Activated naive CD8-positive, alpha-beta T cell treated with anti-CD3 and anti-CD28 coated beads for 36 hours (primary cell): ENCODE measurements at regions not wholly inside any gene's neighbourhood (a gene's known extent, or its start where the extent isn't known, plus 50 kb on each side); places are given as distances from the start of the nearest gene placed in this dataset.
"Not testable (repeated sequence)": the region's sequence is repeated elsewhere in the genome, so short reads cannot be mapped to it uniquely, and the experiment has no call there.

ENCODE experiments used
- DNase-seq: peaks from one replicate; pipeline ENCODE4 v3.0.0; 2021
- H3K27ac Mint-ChIP-seq: one replicate; pipeline ENCODE4 v1.8.0; 2022; ENCODE audit warnings: mild to moderate bottlenecking, moderate library complexity, mixed read lengths
- H3K27me3 Mint-ChIP-seq: one replicate; pipeline ENCODE4 v1.8.0; 2022; ENCODE audit warnings: mild to moderate bottlenecking, mixed read lengths
- H3K36me3 Mint-ChIP-seq: one replicate; pipeline ENCODE4 v1.8.0; 2021; ENCODE audit warnings: mild to moderate bottlenecking, mixed read lengths
- H3K4me1 Mint-ChIP-seq: one replicate; pipeline ENCODE4 v1.8.0; 2021; ENCODE audit warnings: mixed read lengths
- H3K4me3 Mint-ChIP-seq: one replicate; pipeline ENCODE4 v1.8.0; 2022; ENCODE audit warnings: mild to moderate bottlenecking, moderate library complexity, mixed read lengths
- H3K9me3 Mint-ChIP-seq: one replicate; pipeline ENCODE4 v1.8.0; 2022; ENCODE audit warnings: mixed read lengths

DNA sequence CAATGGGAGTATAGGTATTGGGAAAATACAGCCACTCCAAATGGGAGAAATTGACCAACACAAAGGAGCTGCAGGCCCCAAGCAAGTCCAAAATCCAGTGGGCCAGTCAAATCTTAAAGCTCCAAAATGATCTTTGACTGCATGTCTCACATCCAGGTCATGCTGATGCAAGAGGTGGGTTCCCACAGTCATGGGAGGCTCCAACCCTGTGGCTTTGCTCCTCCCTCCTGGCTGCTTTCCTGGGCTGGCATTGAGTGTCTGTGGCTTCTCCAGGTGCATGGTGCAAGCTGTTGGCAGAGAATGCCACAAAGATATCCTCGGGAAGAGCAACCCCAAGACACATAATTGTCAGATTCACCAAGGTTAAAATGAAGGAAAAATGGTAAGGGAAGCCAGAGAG is 80.8 kb downstream of the IGLL5 start:
- H3K36me3 Mint-ChIP-seq = no peaks in the 10 kb centered on the region
- H3K4me1 Mint-ChIP-seq = no peaks in the 10 kb centered on the region
- H3K4me3 Mint-ChIP-seq = no peak overlapping the region
- DNase-seq = no peak
- H3K27ac Mint-ChIP-seq = no peak overlapping the region
- no peaks in the 10 kb centered on the region for H3K9me3 Mint-ChIP-seq
- H3K27me3 Mint-ChIP-seq = peaks cover 74% of the 10 kb centered on the region

DNA sequence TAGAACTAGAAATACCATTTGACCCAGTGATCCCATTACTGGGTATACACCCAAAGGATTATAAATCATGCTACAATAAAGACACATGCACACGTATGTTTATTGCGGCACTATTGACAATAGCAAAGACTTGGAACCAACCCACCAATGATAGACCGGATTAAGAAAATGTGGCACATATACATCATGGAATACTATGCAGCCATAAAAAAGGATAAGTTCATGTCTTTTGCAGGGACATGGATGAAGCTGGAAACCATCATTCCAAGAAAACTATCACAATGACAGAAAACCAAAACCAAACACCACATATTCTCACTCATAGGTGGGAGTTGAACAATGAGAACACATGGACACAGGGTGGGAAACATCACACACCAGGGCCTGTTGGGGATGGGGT is 85.0 kb downstream of the IGLL5 start:
- not testable (repeated sequence) for H3K4me1 Mint-ChIP-seq, DNase-seq, H3K36me3 Mint-ChIP-seq, H3K9me3 Mint-ChIP-seq, H3K4me3 Mint-ChIP-seq, H3K27ac Mint-ChIP-seq
- peaks cover 45% of the 10 kb centered on the region for H3K27me3 Mint-ChIP-seq

DNA sequence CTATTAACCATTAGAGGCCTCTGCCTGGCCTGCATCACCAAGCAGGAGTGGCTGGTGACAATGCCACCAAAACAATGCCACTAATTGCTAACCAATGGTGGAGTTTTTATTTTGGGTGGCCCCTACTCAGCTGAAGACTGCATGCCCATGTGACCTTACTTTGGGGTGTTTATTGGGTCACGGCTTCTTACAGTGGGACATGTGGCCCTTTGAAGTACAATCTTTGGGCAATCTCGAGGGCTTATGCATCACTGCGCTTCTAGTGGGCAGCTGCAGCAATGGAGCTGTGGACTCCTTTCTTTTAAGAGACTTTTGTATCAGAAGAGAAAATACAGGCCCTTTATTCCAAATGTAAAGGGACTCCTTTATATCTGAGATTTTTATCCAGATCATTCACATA is 85.7 kb downstream of the IGLL5 start:
- Mint-ChIP-seq H3K27me3 (peaks cover 38% of the 10 kb centered on the region), H3K27ac (no peak overlapping the region), H3K4me1 (no peaks in the 10 kb centered on the region), H3K36me3 (no peaks in the 10 kb centered on the region), H3K9me3 (peaks cover 2% of the 10 kb centered on the region), H3K4me3 (no peak overlapping the region)
- DNase-seq = no peak

DNA sequence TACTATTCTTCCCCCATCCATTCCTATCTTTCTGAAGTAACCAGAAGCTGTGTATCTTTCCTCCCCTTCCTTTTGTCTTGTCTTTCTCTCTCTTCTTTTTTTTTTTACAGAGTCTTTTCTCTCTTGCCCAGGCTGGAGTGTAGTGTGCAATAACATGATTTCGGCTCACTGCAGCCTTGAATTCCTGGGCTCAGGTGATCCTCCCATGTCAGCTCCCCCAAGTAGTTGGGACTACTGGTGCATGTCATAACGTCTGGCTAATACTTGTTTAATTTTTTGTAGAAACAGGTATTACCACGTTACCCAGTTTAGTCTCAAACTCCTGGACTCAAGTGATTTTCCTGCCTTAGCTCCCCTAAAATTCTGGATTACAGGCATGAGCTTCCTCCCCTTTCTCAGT is 86.5 kb downstream of the IGLL5 start:
- no peak overlapping the region for H3K4me3 Mint-ChIP-seq
- peaks cover 30% of the 10 kb centered on the region for H3K27me3 Mint-ChIP-seq
- no peak for DNase-seq
- peaks cover 6% of the 10 kb centered on the region for H3K9me3 Mint-ChIP-seq
- no peaks in the 10 kb centered on the region for H3K36me3 Mint-ChIP-seq
- no peak overlapping the region for H3K27ac Mint-ChIP-seq
- H3K4me1 Mint-ChIP-seq = no peaks in the 10 kb centered on the region

DNA sequence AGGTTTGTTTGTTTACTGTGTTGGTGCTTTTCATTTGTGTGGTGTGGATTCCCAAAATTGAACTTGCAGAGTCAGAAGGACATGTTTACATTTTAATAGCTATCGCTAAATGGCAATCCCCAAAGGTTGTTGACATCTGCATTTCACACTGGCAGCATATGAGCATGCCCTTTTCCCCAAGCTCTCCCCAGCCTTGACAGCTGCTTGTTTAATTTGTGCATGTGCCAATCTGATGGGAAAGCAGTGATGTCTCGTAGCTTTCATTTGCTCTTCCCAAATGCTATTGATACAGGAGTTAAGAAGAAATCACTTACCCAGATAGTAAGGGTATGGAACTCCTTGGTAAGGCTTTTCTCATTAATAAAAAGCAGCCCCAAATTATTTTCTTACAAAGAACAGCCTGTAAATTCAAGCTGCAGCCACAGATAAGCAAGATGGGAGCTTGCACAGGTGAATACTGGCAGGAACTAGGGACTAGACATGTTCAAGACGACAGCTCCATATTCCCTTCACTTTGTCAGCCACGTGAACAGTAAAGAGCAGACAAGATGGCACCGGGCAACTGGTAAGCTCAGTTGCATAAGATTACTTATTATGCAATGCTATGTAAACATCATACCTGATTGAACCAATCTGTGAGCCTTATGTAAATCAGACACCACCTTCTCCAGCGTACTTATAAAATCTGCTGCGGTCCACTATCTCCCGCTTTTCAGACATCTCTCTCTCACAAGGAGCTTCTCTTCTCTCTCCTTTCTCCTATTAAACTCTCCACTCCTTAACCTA is 87.4 kb downstream of the IGLL5 start:
- no peaks in the 10 kb centered on the region for H3K4me1 Mint-ChIP-seq
- H3K27me3 Mint-ChIP-seq = peaks cover 21% of the 10 kb centered on the region
- DNase-seq = no peak
- H3K36me3 Mint-ChIP-seq = no peaks in the 10 kb centered on the region
- no peak overlapping the region for H3K4me3 Mint-ChIP-seq
- no peak overlapping the region for H3K27ac Mint-ChIP-seq
- peaks cover 10% of the 10 kb centered on the region for H3K9me3 Mint-ChIP-seq

DNA sequence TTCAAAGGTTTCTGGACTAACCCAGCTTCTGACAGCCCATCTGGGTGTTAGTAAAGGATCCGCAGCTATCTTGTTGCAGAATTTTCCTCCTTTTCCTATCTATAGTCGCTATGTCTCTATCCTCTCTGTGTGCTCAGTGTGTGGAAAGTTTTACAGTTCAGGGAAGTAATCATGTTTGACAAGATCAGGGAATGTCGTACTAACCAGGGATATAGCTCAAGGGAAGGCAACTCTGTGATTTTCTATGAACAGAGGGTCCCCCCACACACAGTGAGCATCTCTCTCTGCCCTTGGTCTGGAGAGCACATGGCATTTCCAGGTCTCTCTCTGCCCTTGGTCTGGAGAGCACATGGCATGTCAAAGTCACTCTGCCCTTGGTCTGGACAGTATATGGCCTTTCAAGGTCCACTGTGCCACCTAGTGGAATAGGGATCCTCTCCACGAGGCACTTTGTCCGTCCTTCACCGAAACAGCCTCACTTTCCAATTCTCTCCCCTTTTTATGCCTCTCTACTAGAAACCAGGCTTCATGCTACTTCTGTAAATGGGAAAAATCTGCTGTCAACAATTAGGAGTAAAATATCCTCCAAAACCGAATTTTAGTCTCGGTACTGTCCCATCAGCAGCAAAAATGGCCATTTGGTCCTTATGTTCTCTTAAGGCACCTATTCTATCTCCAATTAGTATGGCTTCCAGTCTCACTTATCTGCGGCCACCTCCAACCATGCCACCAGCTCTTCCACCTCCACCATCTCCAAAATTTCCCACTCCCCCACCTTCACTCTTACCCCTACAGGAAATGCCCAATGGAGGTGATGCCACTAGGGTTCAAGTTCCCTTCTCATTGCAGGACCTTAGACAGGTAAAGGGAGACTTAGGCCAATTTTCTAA is 88.7 kb downstream of the IGLL5 start:
- Mint-ChIP-seq H3K4me1 (no peaks in the 10 kb centered on the region), H3K36me3 (peaks cover 2% of the 10 kb centered on the region), H3K9me3 (peaks cover 16% of the 10 kb centered on the region), H3K27me3 (peaks cover 9% of the 10 kb centered on the region), H3K4me3 (no peak overlapping the region), H3K27ac (no peak overlapping the region)
- DNase-seq = no peak

DNA sequence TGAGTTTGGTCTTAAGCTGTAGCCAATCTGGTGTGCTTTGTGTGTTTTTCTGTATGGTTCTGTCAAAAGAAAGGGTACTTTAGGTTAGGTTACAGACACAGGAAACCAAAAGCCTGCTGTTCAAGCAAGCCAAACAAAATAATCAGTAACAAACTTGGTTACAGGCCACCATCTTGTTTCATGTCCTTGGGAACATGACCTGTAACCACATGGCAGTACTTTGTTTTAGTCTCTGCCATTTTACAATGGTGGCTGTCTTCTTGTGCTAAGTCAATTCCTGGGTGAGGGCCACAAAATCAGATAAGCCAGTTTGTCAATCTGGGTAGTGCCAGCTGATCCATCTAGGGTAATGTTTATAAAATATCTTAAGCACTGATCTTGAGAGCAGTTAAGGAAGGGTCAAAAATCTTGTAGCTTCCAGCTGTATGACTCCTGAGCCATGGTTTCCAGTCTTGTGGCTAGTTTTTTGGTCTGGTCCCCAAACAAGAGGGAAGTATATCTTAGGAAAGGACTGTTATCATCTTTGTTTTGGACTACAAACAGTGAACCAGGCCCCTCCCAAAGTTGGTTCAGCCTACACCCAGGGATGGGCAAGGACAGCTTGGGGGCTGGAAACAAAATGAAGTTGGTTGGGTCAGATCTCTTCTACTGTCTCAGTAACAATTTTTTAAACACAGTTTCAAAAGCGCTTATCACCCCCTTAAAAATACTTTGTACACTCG is 90.0 kb downstream of the IGLL5 start:
- Mint-ChIP-seq H3K27me3 (peaks cover 4% of the 10 kb centered on the region), H3K27ac (no peak overlapping the region), H3K4me1 (peaks cover 5% of the 10 kb centered on the region), H3K9me3 (peaks cover 18% of the 10 kb centered on the region), H3K36me3 (peaks cover 2% of the 10 kb centered on the region), H3K4me3 (no peak overlapping the region)
- DNase-seq = no peak

DNA sequence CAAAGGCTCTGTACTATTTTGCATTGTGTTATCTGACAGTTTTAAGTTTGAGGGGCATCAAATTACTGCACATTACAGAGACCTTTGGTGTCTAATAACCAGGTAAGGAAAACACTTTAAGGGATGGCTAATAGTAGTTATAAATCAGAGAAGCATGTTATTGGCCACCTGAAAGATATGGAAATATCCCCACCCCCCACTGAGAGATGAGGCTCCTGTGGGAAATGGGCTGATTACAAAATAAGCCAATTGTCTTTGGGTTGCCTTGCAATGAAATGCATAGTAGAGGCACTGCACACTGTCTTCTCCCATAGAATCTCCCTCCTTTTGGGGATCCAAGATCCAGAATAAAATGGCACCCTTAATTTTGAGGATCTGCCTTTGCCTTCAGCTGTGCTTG is 91.0 kb downstream of the IGLL5 start:
- Mint-ChIP-seq H3K4me3 (no peak overlapping the region), H3K9me3 (peaks cover 18% of the 10 kb centered on the region), H3K27ac (no peak overlapping the region), H3K27me3 (peaks cover 4% of the 10 kb centered on the region), H3K4me1 (peaks cover 13% of the 10 kb centered on the region), H3K36me3 (peaks cover 2% of the 10 kb centered on the region)
- DNase-seq = no peak

DNA sequence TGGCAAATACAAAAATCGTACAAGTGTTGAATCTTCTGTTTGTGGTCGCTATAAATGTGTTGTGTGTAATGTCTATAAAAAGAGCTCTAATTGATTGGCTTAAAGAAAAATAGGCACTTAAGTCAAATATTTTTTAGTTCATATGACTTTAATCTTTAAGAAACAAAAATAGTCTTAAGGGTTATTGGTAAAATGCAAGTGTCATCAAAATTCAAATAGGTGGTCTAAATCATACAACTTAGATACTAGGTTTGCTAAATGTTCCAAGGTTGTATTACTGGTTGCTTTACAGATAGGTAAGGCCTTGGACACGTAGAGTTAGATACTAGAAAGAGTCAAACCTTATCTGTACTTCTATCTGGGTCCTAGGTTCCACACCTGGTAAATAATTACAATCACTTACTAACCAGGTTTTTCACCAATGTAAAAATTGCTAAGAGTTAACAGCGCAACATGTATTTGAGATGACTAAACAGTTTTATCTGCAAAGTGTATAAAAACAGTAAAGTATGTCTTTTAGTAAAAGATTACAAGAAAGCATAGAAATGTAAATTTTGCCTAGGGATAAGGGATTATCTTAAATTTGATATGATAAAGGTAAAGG is 91.1 kb upstream of the GNAZ start:
- Mint-ChIP-seq H3K9me3 (peaks cover 18% of the 10 kb centered on the region), H3K4me1 (peaks cover 13% of the 10 kb centered on the region), H3K36me3 (peaks cover 2% of the 10 kb centered on the region), H3K27ac (no peak overlapping the region), H3K27me3 (peaks cover 4% of the 10 kb centered on the region), H3K4me3 (no peak overlapping the region)
- DNase-seq = no peak

DNA sequence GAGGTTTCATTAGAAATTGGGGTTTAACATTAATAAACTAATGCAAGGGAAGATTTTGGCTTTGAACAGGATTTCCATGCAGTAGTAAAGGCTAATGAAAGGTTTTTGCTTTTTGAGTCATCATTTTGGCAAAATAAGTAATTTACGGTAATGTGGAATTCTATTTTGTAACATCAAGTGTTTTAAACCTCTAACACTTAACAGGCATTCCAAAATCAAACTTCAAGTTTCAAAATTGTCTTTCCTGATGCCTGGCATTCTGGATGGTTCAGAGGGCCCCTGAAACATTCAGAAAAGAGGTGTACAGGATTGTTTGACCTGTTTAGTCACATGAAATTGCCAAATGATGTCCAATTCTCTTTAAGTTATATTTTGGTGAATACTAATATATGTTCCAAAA is 90.4 kb upstream of the GNAZ start:
- DNase-seq = no peak
- Mint-ChIP-seq H3K27me3 (peaks cover 4% of the 10 kb centered on the region), H3K36me3 (peaks cover 2% of the 10 kb centered on the region)

DNA sequence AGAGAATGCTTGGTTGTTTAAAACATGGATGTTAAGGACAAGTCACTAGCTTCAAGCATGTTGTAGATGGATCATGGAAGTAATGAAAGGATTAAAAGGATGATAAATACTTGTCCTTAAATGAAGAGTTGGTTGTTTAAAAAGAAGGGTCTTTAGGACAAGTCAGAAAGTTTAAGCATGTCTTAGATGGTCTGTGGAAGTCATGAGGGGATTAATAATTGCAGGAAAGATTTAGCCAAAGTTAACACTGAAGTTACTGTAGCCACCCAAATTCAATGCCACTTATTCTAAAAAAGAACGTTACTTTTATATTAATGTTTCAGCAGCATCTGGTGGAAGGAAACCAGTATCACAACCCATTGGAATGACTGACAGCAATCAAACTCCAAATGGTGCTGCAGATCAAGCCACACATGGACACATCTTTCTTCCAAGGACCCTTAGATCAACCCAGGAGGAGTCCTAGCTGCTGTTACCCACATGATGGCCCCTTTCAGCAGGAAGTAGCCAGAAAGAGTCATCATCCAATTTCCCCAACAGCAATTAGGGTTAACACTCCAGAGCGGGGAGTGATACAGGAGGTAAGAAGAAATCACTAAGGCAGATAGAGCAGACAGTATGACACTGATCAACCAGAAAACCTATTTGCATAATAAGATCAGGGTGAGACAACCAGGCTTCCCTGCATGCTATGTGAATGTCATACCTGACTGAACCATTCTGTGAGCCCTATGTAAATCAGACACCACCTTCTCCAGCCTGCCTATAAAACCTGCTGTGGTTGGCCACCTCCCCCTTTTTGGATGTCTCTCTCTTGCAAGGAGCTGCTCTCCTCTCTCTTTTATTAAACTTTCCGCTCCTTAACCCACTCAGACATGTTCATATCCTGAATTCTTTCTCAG is 88.4 kb upstream of the GNAZ start:
- H3K36me3 Mint-ChIP-seq = peaks cover 2% of the 10 kb centered on the region
- no peaks in the 10 kb centered on the region for H3K27me3 Mint-ChIP-seq

More for the DNA sequence above, 90.4 kb upstream of the GNAZ start:
- Mint-ChIP-seq H3K9me3 (peaks cover 18% of the 10 kb centered on the region), H3K4me1 (peaks cover 15% of the 10 kb centered on the region), H3K4me3 (no peak overlapping the region), H3K27ac (no peak overlapping the region)

DNA sequence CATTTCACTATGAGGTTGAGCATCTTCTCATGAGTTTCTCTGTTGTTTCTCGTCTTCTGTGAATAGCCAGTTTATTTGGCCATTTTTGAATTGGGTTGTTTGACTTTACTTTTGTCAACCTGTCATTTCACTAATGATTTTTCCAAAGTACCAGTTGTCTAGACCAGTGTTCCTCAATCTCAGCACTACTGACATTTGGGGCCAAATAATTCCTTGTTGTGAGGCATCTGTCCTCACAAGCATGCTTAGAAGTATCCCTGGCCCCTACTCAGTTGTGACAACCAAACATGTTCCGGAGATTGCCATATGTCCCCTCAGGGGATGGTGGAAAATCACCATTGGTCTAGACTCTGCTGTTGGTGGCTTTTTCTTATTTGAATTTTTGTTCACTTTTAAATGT is 87.7 kb upstream of the GNAZ start:
- Mint-ChIP-seq H3K4me3 (no peak overlapping the region), H3K27ac (no peak overlapping the region), H3K9me3 (peaks cover 18% of the 10 kb centered on the region), H3K27me3 (no peaks in the 10 kb centered on the region), H3K36me3 (peaks cover 2% of the 10 kb centered on the region), H3K4me1 (peaks cover 15% of the 10 kb centered on the region)
- no peak for DNase-seq

More for the DNA sequence above, 88.4 kb upstream of the GNAZ start:
- Mint-ChIP-seq H3K4me1 (peaks cover 15% of the 10 kb centered on the region), H3K27ac (no peak overlapping the region), H3K4me3 (no peak overlapping the region), H3K9me3 (peaks cover 18% of the 10 kb centered on the region)
- no peak for DNase-seq

DNA sequence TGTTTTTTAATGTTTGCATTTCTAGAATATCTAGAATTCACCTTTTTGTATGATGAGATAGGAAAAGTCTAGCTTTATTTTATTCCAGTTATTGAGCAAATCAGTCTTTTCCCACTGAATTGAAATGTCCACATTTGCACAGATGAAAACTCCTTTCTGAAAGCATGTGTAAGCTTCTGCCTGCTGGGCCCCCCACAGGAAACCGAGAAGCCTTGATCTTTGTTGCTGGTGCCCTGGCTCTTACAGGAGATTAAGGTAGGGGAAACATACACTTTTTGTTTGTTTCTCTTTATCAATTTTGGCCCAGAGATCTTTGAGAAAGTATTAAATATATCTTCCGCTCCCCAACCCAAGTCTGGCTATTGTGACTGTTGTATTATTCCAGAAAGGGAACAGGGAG is 87.2 kb upstream of the GNAZ start:
- DNase-seq = no peak
- Mint-ChIP-seq H3K36me3 (peaks cover 2% of the 10 kb centered on the region), H3K27ac (no peak overlapping the region), H3K4me1 (peaks cover 15% of the 10 kb centered on the region), H3K9me3 (peaks cover 16% of the 10 kb centered on the region), H3K4me3 (no peak overlapping the region), H3K27me3 (no peaks in the 10 kb centered on the region)

DNA sequence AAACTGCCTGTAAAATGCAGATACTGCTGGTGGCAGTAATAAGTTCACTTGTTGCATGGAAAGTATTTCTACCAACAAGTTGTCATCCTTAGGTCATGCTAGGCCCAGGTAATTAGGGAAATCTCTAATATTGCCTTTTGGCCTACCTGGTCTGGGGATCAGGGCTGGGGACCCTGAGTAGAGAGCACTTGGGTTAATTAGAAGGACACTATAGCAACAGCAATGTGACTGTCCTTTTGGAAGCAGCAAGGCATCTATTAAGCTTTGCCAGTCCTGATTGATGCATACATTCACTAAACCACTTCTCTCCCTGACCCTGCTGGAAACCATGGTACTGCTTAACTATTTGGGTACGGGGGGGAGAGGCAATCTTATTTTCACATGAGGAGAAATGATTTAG is 86.5 kb upstream of the GNAZ start:
- peaks cover 2% of the 10 kb centered on the region for H3K27me3 Mint-ChIP-seq
- no peak for DNase-seq
- peaks cover 2% of the 10 kb centered on the region for H3K36me3 Mint-ChIP-seq
- H3K27ac Mint-ChIP-seq = no peak overlapping the region
- no peak overlapping the region for H3K4me3 Mint-ChIP-seq
- H3K9me3 Mint-ChIP-seq = peaks cover 16% of the 10 kb centered on the region
- H3K4me1 Mint-ChIP-seq = peaks cover 15% of the 10 kb centered on the region
